Testis (tissue), 2 donors: ENCODE measurements at regions not wholly inside any gene's neighbourhood (a gene's known extent, or its start where the extent isn't known, plus 50 kb on each side); places are given as distances from the start of the nearest gene placed in this dataset.

Source experiments
- DNase-seq: peaks from one replicate; pipeline ENCODE4 v3.0.0-alpha.2; 2019
- H3K27ac ChIP-seq, 2 donors: fragments of 200-600 bp; sonication (generic); one replicate each; pipeline ENCODE4 v1.5.1; 2019
- H3K27me3 ChIP-seq: fragments of 200-600 bp; sonication (generic); one replicate; pipeline ENCODE4 v1.5.1; 2019
- H3K36me3 ChIP-seq: fragments of 200-600 bp; sonication (generic); one replicate; pipeline ENCODE4 v1.5.1; 2017; ENCODE audit warnings: low read depth; ENCODE audit errors: missing control alignments
- H3K4me1 ChIP-seq: fragments of 200-600 bp; sonication (generic); one replicate; pipeline ENCODE4 v1.5.1; 2019
- H3K4me3 ChIP-seq, 2 donors: fragments of 200-600 bp; sonication (generic); one replicate each; pipeline ENCODE4 v1.5.1; 2017 to 2019
- H3K9me3 ChIP-seq: fragments of 200-600 bp; sonication (generic); one replicate; pipeline ENCODE4 v1.5.1; 2017
- CTCF ChIP-seq, 3 experiments: fragments of 450-650 bp in 2 of 3; fragments of 200-600 bp in 1 of 3; sonication (generic) in 1 of 3; IDR thresholded peaks; one replicate each; pipeline ENCODE4 v1.5.1; 2016 to 2019; ENCODE audit warnings: antibody characterized with exemption in 3 of 3, mild to moderate bottlenecking in 2 of 3, moderate library complexity in 1 of 3
- POLR2A ChIP-seq: fragments of 450-650 bp; IDR thresholded peaks from one replicate; pipeline ENCODE4 v1.6.1; 2017; ENCODE audit warnings: antibody characterized with exemption, mild to moderate bottlenecking, moderate library complexity
- WGBS, 2 donors: methylation state at CpG; one replicate each; pipeline ENCODE4 v1.1.5; 2018; 5-methylcytosine and 5-hydroxymethylcytosine counted together
- intact Hi-C: fragments of 100-400 bp; cut with DNase I; formaldehyde crosslinking; loops from one replicate; pipeline ENCODE4 v1.15.1; 2023; ENCODE audit warnings: low total_unique reads

GRCh38 chr4:124415146-124415545 is 297.4 kb downstream of the ANKRD50 start:
- H3K36me3 ChIP-seq, result no peaks in the 10 kb centered on the region
- TF ChIP-seq CTCF (IDR thresholded peaks at IDR 0.05) (no peak), POLR2A (no peak)
- H3K27me3 ChIP-seq, result no peaks in the 10 kb centered on the region
- intact Hi-C loops, result no loop called here
- H3K27ac ChIP-seq, result no peak overlapping the region
- DNase-seq, result no peak
- H3K4me1 ChIP-seq, result no peaks in the 10 kb centered on the region
- no peaks in the 10 kb centered on the region for H3K9me3 ChIP-seq
- H3K4me3 ChIP-seq, result no peak overlapping the region
- 56 to 66% methylated on average over 6 of the region's 6 CpGs for WGBS, 2 donors

- no peak for TF ChIP-seq CTCF (IDR thresholded peaks at IDR 0.05)
- H3K4me3 ChIP-seq, result no peak overlapping the region
- H3K27me3 ChIP-seq, result no peaks in the 10 kb centered on the region
- H3K9me3 ChIP-seq, result no peaks in the 10 kb centered on the region
- no peak overlapping the region for H3K27ac ChIP-seq
- H3K36me3 ChIP-seq, result no peaks in the 10 kb centered on the region
- H3K4me1 ChIP-seq, result no peaks in the 10 kb centered on the region
- DNase-seq, result no peak
- intact Hi-C loops, result no loop called here
- WGBS, 2 donors, result 71 to 76% methylated on average over 2 of the region's 2 CpGs
These were observed 295.2 kb downstream of the ANKRD50 start for GRCh38 chr4:124417371-124417770.

- WGBS, 2 donors, result 69 to 77% methylated on average over 3 of the region's 3 CpGs
- Histone ChIP-seq H3K27me3 (no peaks in the 10 kb centered on the region), H3K27ac (no peak overlapping the region), H3K9me3 (no peaks in the 10 kb centered on the region), H3K4me1 (no peaks in the 10 kb centered on the region), H3K4me3 (no peak overlapping the region), H3K36me3 (no peaks in the 10 kb centered on the region)
- no peak for TF ChIP-seq POLR2A
- intact Hi-C loops, result no loop called here
- no peak for DNase-seq
These were observed 292.3 kb downstream of the ANKRD50 start for GRCh38 chr4:124420166-124420695.

GRCh38 chr4:124423160-124423559 is 289.4 kb downstream of the ANKRD50 start:
- Histone ChIP-seq H3K9me3 (no peaks in the 10 kb centered on the region), H3K4me1 (no peaks in the 10 kb centered on the region), H3K36me3 (no peaks in the 10 kb centered on the region), H3K4me3 (no peak overlapping the region), H3K27ac (no peak overlapping the region), H3K27me3 (no peaks in the 10 kb centered on the region)
- 71 to 73% methylated on average over 1 of the region's 1 CpG for WGBS, 2 donors
- intact Hi-C loops, result no loop called here
- no peak for TF ChIP-seq CTCF (IDR thresholded peaks at IDR 0.05)
- no peak for DNase-seq

- Histone ChIP-seq H3K27me3 (no peaks in the 10 kb centered on the region), H3K9me3 (no peaks in the 10 kb centered on the region), H3K27ac (no peak overlapping the region), H3K4me1 (no peaks in the 10 kb centered on the region), H3K36me3 (no peaks in the 10 kb centered on the region), H3K4me3 (no peak overlapping the region)
- TF ChIP-seq CTCF (IDR thresholded peaks at IDR 0.05) (no peak), POLR2A (no peak)
- 0% methylated on average over 1 of the region's 1 CpG for WGBS, 2 donors
- intact Hi-C loops, result no loop called here
- no peak for DNase-seq
These were observed 286.3 kb downstream of the ANKRD50 start for GRCh38 chr4:124426279-124426678.
